MM.1S (cell line): ENCODE measurements at regions not wholly inside any gene's neighbourhood (a gene's known extent, or its start where the extent isn't known, plus 50 kb on each side); places are given as distances from the start of the nearest gene placed in this dataset.

Experiments used
- DNase-seq: peaks from one replicate; pipeline ENCODE4 v3.0.0-alpha.2; 2015
- H2AFZ ChIP-seq: fragments of 300-600 bp; sonication (generic); 2 replicates; pipeline ENCODE4 v1.6.0; 2016; ENCODE audit warnings: antibody characterized with exemption, low read length
- H3F3A ChIP-seq: fragments of 300-600 bp; sonication (generic); 2 replicates; pipeline ENCODE4 v1.6.1; 2016; ENCODE audit warnings: mild to moderate bottlenecking, antibody characterized with exemption, low read length, moderate library complexity, mixed read lengths; ENCODE audit not compliant: insufficient read depth
- H3K27ac ChIP-seq: fragments of 300-600 bp; sonication (generic); 2 replicates; pipeline ENCODE4 v1.5.1; 2016; ENCODE audit warnings: mild to moderate bottlenecking, low read length
- H3K27me3 ChIP-seq: fragments of 300-600 bp; sonication (generic); replicated peaks from 2 replicates; pipeline ENCODE4 v1.6.0; 2016; ENCODE audit warnings: low read length; ENCODE audit not compliant: insufficient read depth
- H3K36me3 ChIP-seq: fragments of 300-600 bp; sonication (generic); replicated peaks from 2 replicates; pipeline ENCODE4 v1.6.1; 2016; ENCODE audit warnings: mild to moderate bottlenecking, low read length, mixed read lengths; ENCODE audit not compliant: insufficient read depth
- H3K4me1 ChIP-seq: fragments of 300-600 bp; sonication (generic); 2 replicates; pipeline ENCODE4 v1.6.1; 2016; ENCODE audit warnings: low read length, mixed read lengths
- H3K4me2 ChIP-seq: fragments of 300-600 bp; sonication (generic); 2 replicates; pipeline ENCODE4 v1.6.0; 2016; ENCODE audit warnings: low read depth, low read length
- H3K4me3 ChIP-seq: fragments of 300-600 bp; sonication (generic); 2 replicates; pipeline ENCODE4 v1.5.1; 2016; ENCODE audit warnings: low read length, mixed read lengths
- H3K79me2 ChIP-seq: fragments of 300-600 bp; sonication (generic); 2 replicates; pipeline ENCODE4 v1.6.1; 2016; ENCODE audit warnings: mixed run types, low read length, mixed read lengths
- H3K9ac ChIP-seq: fragments of 300-600 bp; sonication (generic); 2 replicates; pipeline ENCODE4 v1.6.1; 2016; ENCODE audit warnings: low read length, mixed read lengths
- H3K9me2 ChIP-seq: fragments of 300-600 bp; sonication (generic); replicated peaks from 2 replicates; pipeline ENCODE4 v1.6.1; 2016; ENCODE audit warnings: mild to moderate bottlenecking, low read length, mixed read lengths; ENCODE audit not compliant: insufficient read depth
- H3K9me3 ChIP-seq: fragments of 300-600 bp; sonication (generic); replicated peaks from 2 replicates; pipeline ENCODE4 v1.6.1; 2016; ENCODE audit warnings: mild to moderate bottlenecking, low read length, mixed read lengths; ENCODE audit not compliant: insufficient read depth
- H4K20me1 ChIP-seq: fragments of 300-600 bp; sonication (generic); 2 replicates; pipeline ENCODE4 v1.6.1; 2016; ENCODE audit warnings: mild to moderate bottlenecking, low read length, moderate library complexity, mixed read lengths; ENCODE audit not compliant: insufficient read depth
- CTCF ChIP-seq: fragments of 300-600 bp; sonication (generic); IDR thresholded peaks from 2 replicates; pipeline ENCODE4 v1.5.1; 2016; ENCODE audit warnings: antibody characterized with exemption, low read length, mixed read lengths
- EZH2 ChIP-seq: fragments of 300-600 bp; sonication (generic); optimal IDR thresholded peaks from 2 replicates; pipeline ENCODE3; 2017; ENCODE audit warnings: low read depth, mild to moderate bottlenecking, antibody characterized with exemption, low read length, mixed read lengths
- EZH2phosphoT487 ChIP-seq: fragments of 300-600 bp; sonication (generic); IDR thresholded peaks from 2 replicates; pipeline ENCODE4 v1.6.1; 2018; ENCODE audit warnings: antibody characterized with exemption, low read length

DNA sequence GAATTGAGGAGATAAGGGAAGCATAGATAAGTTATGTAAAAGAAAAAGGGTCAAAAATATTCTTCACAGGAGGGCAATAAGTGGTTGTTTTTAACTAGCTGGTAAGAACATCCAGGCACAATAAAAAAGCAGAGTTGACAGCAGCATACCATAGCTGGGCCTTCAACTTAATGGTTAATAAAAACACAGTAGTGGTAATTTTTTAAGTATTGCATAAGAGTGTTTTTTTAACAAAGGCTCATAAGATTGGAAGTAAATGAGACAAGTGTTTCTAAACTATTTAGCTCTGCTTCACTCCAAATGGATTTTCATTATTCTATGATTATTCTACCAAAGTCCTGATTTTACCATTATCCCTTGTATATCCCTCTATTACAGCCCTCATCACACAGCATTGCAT, 140.1 kb upstream of the TSPAN8 start:
- Histone ChIP-seq H3K27me3 (no peaks in the 10 kb centered on the region), H3K4me2 (no peak overlapping the region), H3K27ac (no peak overlapping the region), H2AFZ (no peak overlapping the region), H3F3A (no peaks in the 10 kb centered on the region), H3K9me2 (no peaks in the 10 kb centered on the region), H4K20me1 (no peaks in the 10 kb centered on the region), H3K9me3 (no peaks in the 10 kb centered on the region), H3K36me3 (no peaks in the 10 kb centered on the region), H3K79me2 (no peaks in the 10 kb centered on the region), H3K4me1 (no peaks in the 10 kb centered on the region), H3K4me3 (no peak overlapping the region), H3K9ac (no peak overlapping the region)
- no peak for DNase-seq
- TF ChIP-seq EZH2 (no peak), EZH2phosphoT487 (no peak), CTCF (no peak)

DNA sequence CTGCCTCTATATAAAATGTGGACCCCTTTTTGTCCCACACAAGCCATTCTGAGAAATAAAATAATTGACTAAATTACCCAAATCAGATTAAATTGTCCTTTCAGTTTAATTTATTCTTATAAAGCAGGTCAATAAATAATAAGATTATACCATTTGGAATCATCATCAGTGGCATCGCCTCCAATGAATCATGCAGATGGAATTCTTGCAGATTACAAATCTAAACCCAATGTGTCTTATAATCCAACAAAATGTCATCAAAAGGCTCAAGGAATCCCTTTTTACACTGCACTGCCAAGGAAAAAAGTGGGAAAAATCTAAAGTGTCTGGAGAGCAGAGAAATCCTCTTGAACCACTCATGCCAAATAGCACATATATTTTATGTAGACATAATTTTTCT, 138.2 kb upstream of the TSPAN8 start:
- no peak for DNase-seq
- Histone ChIP-seq H3K9ac (no peak overlapping the region), H2AFZ (no peak overlapping the region), H3K4me2 (no peak overlapping the region), H3K4me3 (no peak overlapping the region), H3K4me1 (no peaks in the 10 kb centered on the region), H3K27ac (no peak overlapping the region), H3K9me2 (no peaks in the 10 kb centered on the region), H3K36me3 (no peaks in the 10 kb centered on the region), H4K20me1 (no peaks in the 10 kb centered on the region), H3K27me3 (no peaks in the 10 kb centered on the region), H3K79me2 (no peaks in the 10 kb centered on the region), H3F3A (no peaks in the 10 kb centered on the region), H3K9me3 (no peaks in the 10 kb centered on the region)
- TF ChIP-seq EZH2, result no peak
- no peak for TF ChIP-seq CTCF
- no peak for TF ChIP-seq EZH2phosphoT487

DNA sequence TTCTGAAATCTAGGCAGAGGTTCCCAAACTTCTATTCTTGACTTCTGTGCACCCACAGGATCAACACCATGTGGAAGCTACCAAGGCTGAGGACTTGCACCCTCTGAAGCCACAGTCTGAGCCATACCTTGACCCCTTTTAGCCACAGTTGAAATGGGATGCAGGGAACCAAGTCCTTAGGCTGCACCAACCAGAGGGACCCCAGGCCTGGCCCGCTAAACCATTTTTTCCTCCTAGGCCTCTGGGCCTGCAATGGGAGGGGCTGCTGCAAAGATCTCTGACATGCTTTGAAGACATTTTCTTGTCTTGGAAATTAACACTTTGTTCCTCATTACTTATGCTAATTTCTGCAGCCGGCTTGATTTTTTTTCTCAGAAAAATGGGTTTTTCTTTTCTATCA, 133.9 kb upstream of the TSPAN8 start:
- H3K4me2 ChIP-seq, result no peak overlapping the region
- no peaks in the 10 kb centered on the region for H3K79me2 ChIP-seq
- TF ChIP-seq EZH2phosphoT487, result no peak
- no peak for TF ChIP-seq CTCF
- no peak for TF ChIP-seq EZH2
- H2AFZ ChIP-seq, result no peak overlapping the region
- H3K27ac ChIP-seq, result no peak overlapping the region
- H3K9me2 ChIP-seq, result no peaks in the 10 kb centered on the region
- no peaks in the 10 kb centered on the region for H3K4me1 ChIP-seq
- no peaks in the 10 kb centered on the region for H3K36me3 ChIP-seq
- H4K20me1 ChIP-seq, result no peaks in the 10 kb centered on the region
- no peaks in the 10 kb centered on the region for H3F3A ChIP-seq
- no peak overlapping the region for H3K9ac ChIP-seq
- H3K27me3 ChIP-seq, result no peaks in the 10 kb centered on the region
- H3K4me3 ChIP-seq, result no peak overlapping the region
- DNase-seq, result no peak
- no peaks in the 10 kb centered on the region for H3K9me3 ChIP-seq

DNA sequence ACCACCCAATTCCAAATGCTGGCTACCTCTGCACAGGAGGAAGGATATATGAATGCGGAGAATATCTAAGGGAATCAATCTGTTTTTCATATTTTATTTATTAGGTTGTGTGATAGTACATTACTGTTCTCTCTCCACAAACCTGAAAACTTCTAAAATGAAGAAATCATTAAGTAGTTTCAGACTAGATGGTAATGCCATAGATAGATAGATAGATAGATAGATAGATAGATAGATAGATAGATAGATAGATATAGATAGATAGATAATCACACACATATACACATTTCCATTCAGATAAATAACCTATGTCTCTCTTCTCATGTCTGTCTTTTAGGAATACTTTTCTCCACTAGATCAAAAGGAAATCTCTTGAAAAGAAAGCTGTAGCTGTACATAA, 126.1 kb upstream of the TSPAN8 start:
- TF ChIP-seq EZH2phosphoT487 (no peak), CTCF (no peak), EZH2 (no peak)
- Histone ChIP-seq H3K9ac (no peak overlapping the region), H3K27ac (no peak overlapping the region), H3K4me1 (no peaks in the 10 kb centered on the region), H2AFZ (no peak overlapping the region), H3K79me2 (no peaks in the 10 kb centered on the region), H4K20me1 (no peaks in the 10 kb centered on the region), H3K9me3 (no peaks in the 10 kb centered on the region), H3K27me3 (no peaks in the 10 kb centered on the region), H3F3A (no peaks in the 10 kb centered on the region), H3K9me2 (no peaks in the 10 kb centered on the region), H3K4me3 (no peak overlapping the region), H3K36me3 (no peaks in the 10 kb centered on the region), H3K4me2 (no peak overlapping the region)
- DNase-seq, result no peak
